ENCODE measurements at regions not wholly inside any gene's neighbourhood (a gene's known extent, or its start where the extent isn't known, plus 50 kb on each side); places are given as distances from the start of the nearest gene placed in this dataset.
"Not testable (repeated sequence)": the region's sequence is repeated elsewhere in the genome, so short reads cannot be mapped to it uniquely, and the experiment has no call there.

DNA sequence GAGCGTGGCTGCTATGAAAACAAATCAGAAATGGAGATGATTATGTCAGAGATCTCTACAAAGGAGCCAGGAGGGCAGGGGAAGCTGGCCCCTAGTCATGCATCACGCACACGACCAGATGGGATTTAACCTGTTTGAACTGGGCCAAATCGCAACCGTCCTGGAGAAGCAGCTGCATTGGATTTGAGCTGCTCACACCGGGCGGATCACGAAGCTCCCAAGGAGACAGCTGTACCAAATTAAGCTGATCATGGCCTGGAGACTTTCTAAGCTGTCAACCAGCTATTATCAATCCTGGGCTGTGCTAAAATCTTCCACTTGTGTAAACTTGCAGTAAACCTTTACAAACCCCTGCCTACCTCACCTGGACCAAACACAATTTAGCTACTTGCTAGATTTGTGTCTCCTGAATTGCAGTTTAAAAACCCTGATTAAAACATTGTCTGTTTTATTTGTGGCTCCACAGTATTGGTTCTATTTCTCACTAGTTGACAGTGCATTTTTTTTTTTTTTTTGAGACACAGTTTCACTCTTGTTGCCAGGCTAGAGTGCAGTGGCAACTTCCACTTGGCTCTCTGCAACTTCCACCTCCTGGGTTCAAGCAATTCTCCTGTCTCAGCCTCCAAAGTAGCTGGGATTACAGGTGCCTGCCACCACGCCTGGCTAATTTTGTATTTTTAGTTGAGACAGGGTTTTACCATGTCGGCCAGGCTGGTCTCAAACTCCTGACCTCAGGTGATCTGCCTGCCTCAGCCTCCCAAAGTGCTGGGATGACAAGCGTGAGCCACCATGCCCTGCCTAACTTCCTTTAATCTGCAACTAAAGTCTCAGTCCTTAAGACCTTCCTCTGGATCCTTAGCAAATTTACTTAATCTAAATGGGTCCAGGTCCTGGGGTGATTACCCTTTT is 98.3 kb upstream of the GRIN2A start:
- 34 to 36% methylated on average over 11 of the region's 11 CpGs for WGBS, 2 donors
- DNase-seq (ENCODE audit: low spot score in 2 of 2): peak in 1 of 2 donors; percentile 54
- no peak for TF ChIP-seq POLR2A (IDR thresholded peaks at IDR 0.05)
- TF ChIP-seq, protein P1, sequence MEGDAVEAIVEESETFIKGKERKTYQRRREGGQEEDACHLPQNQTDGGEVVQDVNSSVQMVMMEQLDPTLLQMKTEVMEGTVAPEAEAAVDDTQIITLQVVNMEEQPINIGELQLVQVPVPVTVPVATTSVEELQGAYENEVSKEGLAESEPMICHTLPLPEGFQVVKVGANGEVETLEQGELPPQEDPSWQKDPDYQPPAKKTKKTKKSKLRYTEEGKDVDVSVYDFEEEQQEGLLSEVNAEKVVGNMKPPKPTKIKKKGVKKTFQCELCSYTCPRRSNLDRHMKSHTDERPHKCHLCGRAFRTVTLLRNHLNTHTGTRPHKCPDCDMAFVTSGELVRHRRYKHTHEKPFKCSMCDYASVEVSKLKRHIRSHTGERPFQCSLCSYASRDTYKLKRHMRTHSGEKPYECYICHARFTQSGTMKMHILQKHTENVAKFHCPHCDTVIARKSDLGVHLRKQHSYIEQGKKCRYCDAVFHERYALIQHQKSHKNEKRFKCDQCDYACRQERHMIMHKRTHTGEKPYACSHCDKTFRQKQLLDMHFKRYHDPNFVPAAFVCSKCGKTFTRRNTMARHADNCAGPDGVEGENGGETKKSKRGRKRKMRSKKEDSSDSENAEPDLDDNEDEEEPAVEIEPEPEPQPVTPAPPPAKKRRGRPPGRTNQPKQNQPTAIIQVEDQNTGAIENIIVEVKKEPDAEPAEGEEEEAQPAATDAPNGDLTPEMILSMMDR (IDR thresholded peaks at IDR 0.05): no peak
- intact Hi-C loops (cut with DNase I; ENCODE audit: low total_unique reads): no loop called here
- H3K4me3 ChIP-seq (ENCODE audit: low read depth, poor library complexity, severe bottlenecking): no peak overlapping the region

DNA sequence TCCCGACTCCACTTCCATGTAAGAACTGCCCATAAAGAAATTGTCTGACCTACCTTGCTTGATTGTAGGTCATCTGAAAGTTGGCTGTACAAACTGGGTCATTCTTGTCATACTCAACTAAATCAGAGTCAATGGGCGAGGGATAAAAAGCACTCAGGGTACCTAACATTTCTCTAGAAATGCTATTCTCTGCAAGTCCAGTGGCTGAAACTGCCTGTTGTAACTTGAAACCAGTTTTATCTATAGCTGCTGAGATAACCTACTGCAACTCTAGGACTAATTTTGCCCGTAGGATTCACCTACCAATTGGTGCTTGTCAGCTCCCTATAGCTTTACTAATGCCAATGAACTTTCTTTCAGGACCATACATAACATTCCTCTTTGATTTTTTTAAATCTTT is 100.1 kb upstream of the GRIN2A start:
- no peak overlapping the region for H3K4me3 ChIP-seq (ENCODE audit: low read depth, poor library complexity, severe bottlenecking)
- 72% methylated on average over 3 of the region's 3 CpGs for WGBS, 2 donors
- peak in 1 of 2 donors; percentile 1 for DNase-seq (ENCODE audit: low spot score in 2 of 2)
- no peak for TF ChIP-seq POLR2A (IDR thresholded peaks at IDR 0.05)
- TF ChIP-seq, protein P1 (IDR thresholded peaks at IDR 0.05): no peak
- intact Hi-C loops (cut with DNase I; ENCODE audit: low total_unique reads): no loop called here

DNA sequence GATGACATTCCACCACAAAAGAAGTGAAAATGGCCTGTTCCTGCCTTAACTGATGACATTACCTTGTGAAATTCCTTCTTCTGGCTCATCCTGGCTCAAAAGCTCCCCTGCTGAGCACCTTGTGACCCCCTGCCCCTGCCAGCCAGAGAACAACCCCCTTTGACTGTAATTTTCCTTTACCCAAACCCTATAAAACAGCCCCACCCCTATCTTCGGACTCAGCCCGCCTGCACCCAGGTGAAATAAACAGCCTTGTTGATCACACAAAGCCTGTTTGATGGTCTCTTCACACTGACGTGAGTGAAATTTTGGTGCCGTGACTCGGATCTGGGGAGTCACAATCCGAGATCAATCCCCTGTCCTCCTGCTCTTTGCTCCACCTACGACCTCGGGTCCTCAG is 101.0 kb upstream of the GRIN2A start:
- intact Hi-C loops (cut with DNase I; ENCODE audit: low total_unique reads); H3K4me3 ChIP-seq (ENCODE audit: low read depth, poor library complexity, severe bottlenecking): not testable (repeated sequence)
- 73 to 77% methylated on average over 8 of the region's 8 CpGs for WGBS, 2 donors
- peak in 1 of 2 donors; percentile 64 for DNase-seq (ENCODE audit: low spot score in 2 of 2)

- H3K4me3 ChIP-seq (ENCODE audit: low read depth, poor library complexity, severe bottlenecking); intact Hi-C loops (cut with DNase I; ENCODE audit: low total_unique reads); DNase-seq (ENCODE audit: low spot score in 2 of 2): not testable (repeated sequence)
- WGBS, 2 donors: 90 to 96% methylated on average over 2 of the region's 2 CpGs
Measured at GRCh38 chr16:10290467-10291105, 95.3 kb upstream of the ATF7IP2 start.

DNA sequence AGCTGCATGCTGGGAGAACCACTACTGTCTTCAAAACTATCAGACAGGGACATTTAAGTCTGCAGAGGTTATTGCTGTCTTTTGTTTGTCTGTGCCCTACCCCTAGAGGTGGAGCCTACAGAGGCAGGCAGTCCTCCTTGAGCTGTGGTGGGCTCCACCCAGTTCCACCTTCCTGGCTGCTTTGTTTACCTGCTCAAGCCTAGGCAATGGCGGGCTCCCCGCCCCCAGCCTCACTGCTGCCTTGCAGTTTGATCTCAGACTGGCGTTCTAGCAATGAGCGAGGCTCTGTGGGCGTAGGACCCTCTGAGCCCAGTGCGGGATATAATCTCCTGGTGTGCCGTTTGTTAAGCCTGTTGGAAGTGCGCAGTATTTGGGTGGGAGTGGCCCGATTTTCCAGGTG is 93.7 kb upstream of the ATF7IP2 start:
- WGBS, 2 donors: 82 to 97% methylated on average over 8 to 9 of the region's 9 CpGs

DNA sequence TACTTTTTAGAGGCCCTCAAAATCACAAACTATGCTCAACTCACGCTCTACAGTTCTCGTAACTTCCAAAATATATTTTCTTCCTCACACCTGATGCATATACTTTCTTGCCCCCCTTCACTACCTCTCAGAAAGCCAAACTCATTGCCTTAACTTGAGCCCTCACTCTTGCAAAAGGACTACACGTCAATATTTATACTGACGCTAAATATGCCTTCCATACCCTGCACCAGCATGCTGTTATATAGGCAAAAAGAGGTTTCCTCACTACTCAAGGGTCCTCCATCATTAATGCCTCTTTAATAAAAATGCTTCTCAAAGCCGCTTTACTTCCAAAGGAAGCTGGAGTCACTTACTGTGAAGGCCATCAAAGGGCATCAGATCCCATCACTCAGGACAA is 92.9 kb upstream of the ATF7IP2 start:
- 88 to 89% methylated on average over 5 of the region's 5 CpGs for WGBS, 2 donors
- DNase-seq (ENCODE audit: low spot score in 2 of 2); intact Hi-C loops (cut with DNase I; ENCODE audit: low total_unique reads); H3K4me3 ChIP-seq (ENCODE audit: low read depth, poor library complexity, severe bottlenecking): not testable (repeated sequence)

More for the DNA sequence above, 93.7 kb upstream of the ATF7IP2 start:
- H3K4me3 ChIP-seq (ENCODE audit: low read depth, poor library complexity, severe bottlenecking); intact Hi-C loops (cut with DNase I; ENCODE audit: low total_unique reads): not testable (repeated sequence)
- peak in 1 of 2 donors; percentile 64 for DNase-seq (ENCODE audit: low spot score in 2 of 2)

GRCh38 chr16:10294153-10294552 is 91.7 kb upstream of the ATF7IP2 start:
- intact Hi-C loops (cut with DNase I; ENCODE audit: low total_unique reads); DNase-seq (ENCODE audit: low spot score in 2 of 2); H3K4me3 ChIP-seq (ENCODE audit: low read depth, poor library complexity, severe bottlenecking): not testable (repeated sequence)
- 70 to 81% methylated on average over 3 of the region's 3 CpGs for WGBS, 2 donors

GRCh38 chr16:10296956-10297340 is 88.9 kb upstream of the ATF7IP2 start:
- TF ChIP-seq, protein P1 (IDR thresholded peaks at IDR 0.05): no peak
- no peak for TF ChIP-seq POLR2A (IDR thresholded peaks at IDR 0.05)

More at GRCh38 chr16:10296956-10297340, 88.9 kb upstream of the ATF7IP2 start:
- intact Hi-C loops (cut with DNase I; ENCODE audit: low total_unique reads): no loop called here
- no peak overlapping the region for H3K4me3 ChIP-seq (ENCODE audit: low read depth, poor library complexity, severe bottlenecking)
- WGBS, 2 donors: 85 to 87% methylated on average over 7 of the region's 7 CpGs
- DNase-seq (ENCODE audit: low spot score in 2 of 2): peak in 1 of 2 donors; percentile 46
